ENCODE measurements at regions not wholly inside any gene's neighbourhood (a gene's known extent, or its start where the extent isn't known, plus 50 kb on each side); places are given as distances from the start of the nearest gene placed in this dataset.

GRCh38 chr3:27644941-27645340 is 77.2 kb downstream of the EOMES start:
- TF ChIP-seq ZNF114 (CRISPR knock-in tag; IDR thresholded peaks at IDR 0.05) (no peak), NANOG (IDR thresholded peaks at IDR 0.05; ENCODE audit: borderline replicate concordance) (no peak), JUNB (IDR thresholded peaks at IDR 0.05; ENCODE audit: unreplicated experiment) (no peak), STAT1 (IDR thresholded peaks at IDR 0.05; ENCODE audit: unreplicated experiment) (no peak), POLR2AphosphoS5 (IDR thresholded peaks at IDR 0.05; ENCODE audit: low read depth) (no peak), EZH2phosphoT487 (IDR thresholded peaks at IDR 0.05; ENCODE audit: unreplicated experiment) (no peak), CTCF (conservative IDR thresholded peaks at IDR 0.05; ENCODE audit: low read depth in 2 of 2) (no peak), ZNF462 (CRISPR knock-in tag; IDR thresholded peaks at IDR 0.05) (no peak), CREB1 (CRISPR knock-in tag; IDR thresholded peaks at IDR 0.05; ENCODE audit: low read depth) (no peak), EZH2 (IDR thresholded peaks at IDR 0.05; ENCODE audit: low read depth, unreplicated experiment) (no peak), ETS1 (IDR thresholded peaks at IDR 0.05) (no peak), ZNF331 (CRISPR knock-in tag; IDR thresholded peaks at IDR 0.05; ENCODE audit: low read depth) (no peak), REST (IDR thresholded peaks at IDR 0.05; ENCODE audit: unreplicated experiment) (no peak)
- Histone ChIP-seq H3K9me2 (ENCODE audit: insufficient read depth) (no peaks in the 10 kb centered on the region), H3F3A (replicated peaks; ENCODE audit: low read depth) (no peaks in the 10 kb centered on the region), H3K27ac (ENCODE audit: low read depth) (no peak overlapping the region), H3K36me3 (ENCODE audit: insufficient read depth) (no peaks in the 10 kb centered on the region), H4K20me1 (replicated peaks; ENCODE audit: insufficient read depth) (no peaks in the 10 kb centered on the region), H3K79me2 (replicated peaks; ENCODE audit: insufficient read depth) (no peaks in the 10 kb centered on the region), H3K27me3 (ENCODE audit: insufficient read depth) (no peaks in the 10 kb centered on the region), H3K4me1 (ENCODE audit: insufficient read depth) (no peaks in the 10 kb centered on the region), H2AFZ (no peak overlapping the region), H3K4me3 (no peak overlapping the region), H3K4me2 (no peak overlapping the region)
- H3K4me1 Mint-ChIP-seq, result peaks cover 12% of the 10 kb centered on the region; the same call in 2 of the 3 replicates
- no peak overlapping the region for H3K4me3 Mint-ChIP-seq
- H3K9me3 Mint-ChIP-seq, result no peaks in the 10 kb centered on the region
- no peak overlapping the region for H3K27ac Mint-ChIP-seq
- peaks cover 2% of the 10 kb centered on the region for H3K27me3 Mint-ChIP-seq (ENCODE audit: insufficient read depth, low read depth, poor library complexity)
- DNase-seq (ENCODE audit: low spot score) (no peak), ATAC-seq (no peak)
- H3K36me3 Mint-ChIP-seq (ENCODE audit: low read depth), result no peaks in the 10 kb centered on the region

Measured in GM23338 (cell line).